ENCODE measurements at regions not wholly inside any gene's neighbourhood (a gene's known extent, or its start where the extent isn't known, plus 50 kb on each side); places are given as distances from the start of the nearest gene placed in this dataset.

DNA sequence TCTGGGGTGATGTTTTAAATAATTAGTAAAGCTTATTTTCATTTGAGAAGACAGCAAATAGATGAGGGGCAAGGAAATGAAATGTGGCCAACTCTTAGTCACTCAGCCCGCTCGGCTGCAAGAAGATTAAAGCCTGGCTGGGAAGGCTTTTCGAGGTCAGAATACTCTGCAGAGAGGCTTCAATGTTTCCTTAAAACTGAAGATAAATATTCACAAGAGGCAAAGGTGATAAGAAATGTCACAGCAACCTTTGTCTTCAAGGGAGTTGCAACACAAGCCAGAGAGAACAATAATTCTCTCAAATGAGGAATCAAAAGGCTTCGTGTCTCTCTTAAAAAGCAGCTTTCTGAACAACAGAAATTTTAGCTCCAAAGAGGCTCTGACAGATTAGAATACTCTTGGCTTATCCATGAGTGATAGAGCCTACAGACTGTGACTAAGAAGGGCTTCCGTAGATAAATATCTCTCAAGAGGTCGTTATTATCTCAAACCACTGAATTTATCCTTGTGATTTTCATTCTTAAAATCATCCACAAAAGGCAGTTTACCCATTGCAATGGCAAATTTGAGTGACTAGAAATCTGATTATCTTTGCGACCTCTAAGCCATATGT is 92.5 kb downstream of the KLF6 start:
- WGBS (ENCODE audit: insufficient coverage), result 56% methylated on average over 2 of the region's 7 CpGs
- no peaks in the 10 kb centered on the region for H3K9me3 ChIP-seq (replicated peaks; ENCODE audit: control insufficient read depth, low read depth, low read length)
- H3K4me3 ChIP-seq (ENCODE audit: low read length), result no peak overlapping the region
- no peaks in the 10 kb centered on the region for H3K36me3 ChIP-seq (ENCODE audit: control insufficient read depth, insufficient read depth, low read length)
- DNase-seq, result no peak
- H3K4me1 ChIP-seq (ENCODE audit: control insufficient read depth, insufficient read depth, low read length), result peaks cover 3% of the 10 kb centered on the region
- no peaks in the 10 kb centered on the region for H3K27me3 ChIP-seq (ENCODE audit: control insufficient read depth, insufficient read depth, low read length)
- no peak overlapping the region for H3K27ac ChIP-seq (ENCODE audit: low read length)

DNA sequence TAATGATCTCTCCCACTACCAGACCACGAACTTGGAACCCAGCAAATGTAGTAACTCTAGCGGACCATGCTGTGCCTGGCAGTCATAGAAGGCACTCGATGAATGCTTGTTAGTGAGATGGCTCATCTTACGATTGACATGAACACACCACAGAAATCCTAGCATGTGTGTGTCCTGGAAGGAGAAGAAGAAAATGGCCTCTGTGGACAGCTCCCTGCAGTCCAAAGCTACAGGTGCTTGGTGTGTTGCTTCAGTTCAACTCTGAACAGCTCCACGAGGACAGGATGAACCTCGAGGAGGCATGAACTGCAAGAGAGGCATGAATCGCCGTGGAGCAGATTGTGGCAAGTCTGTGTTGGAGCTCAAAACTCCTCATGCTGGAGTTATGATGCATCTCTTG is 93.5 kb downstream of the KLF6 start:
- Histone ChIP-seq H3K4me3 (ENCODE audit: low read length) (no peak overlapping the region), H3K27me3 (ENCODE audit: control insufficient read depth, insufficient read depth, low read length) (no peaks in the 10 kb centered on the region), H3K36me3 (ENCODE audit: control insufficient read depth, insufficient read depth, low read length) (no peaks in the 10 kb centered on the region), H3K9me3 (replicated peaks; ENCODE audit: control insufficient read depth, low read depth, low read length) (no peaks in the 10 kb centered on the region), H3K4me1 (ENCODE audit: control insufficient read depth, insufficient read depth, low read length) (peaks cover 3% of the 10 kb centered on the region), H3K27ac (ENCODE audit: low read length) (no peak overlapping the region)
- peak; percentile 36 for DNase-seq
- 69% methylated on average over 5 of the region's 8 CpGs for WGBS (ENCODE audit: insufficient coverage)

DNA sequence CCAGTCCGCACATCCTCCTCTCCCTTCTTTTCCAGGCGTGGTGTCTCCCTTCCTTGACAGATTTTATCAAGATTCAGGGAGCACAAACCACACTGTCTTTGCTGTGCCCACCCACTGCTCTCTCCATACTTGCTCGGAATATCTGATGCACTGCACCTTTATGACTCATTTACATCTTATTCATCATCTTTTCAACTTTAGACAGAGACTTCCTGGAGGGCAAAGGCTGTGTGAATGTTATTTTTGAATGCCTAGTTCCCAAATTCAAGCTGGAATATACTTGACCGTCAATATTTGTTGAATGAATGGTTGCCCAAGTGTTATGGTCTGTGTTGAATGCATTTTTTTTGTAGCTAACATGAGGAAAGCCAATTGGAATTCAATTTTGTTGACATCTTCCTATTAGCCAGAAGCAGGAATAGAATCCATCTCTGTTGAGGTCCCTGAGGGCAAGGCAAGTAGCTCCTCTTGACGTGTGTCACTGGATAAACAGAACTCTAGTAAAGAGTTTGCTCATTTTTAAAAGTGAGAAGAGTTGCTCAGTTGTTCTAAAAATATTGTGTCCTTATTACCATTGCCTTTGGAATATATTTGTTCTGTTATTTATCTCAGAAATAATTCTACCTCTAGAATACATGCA is 95.0 kb downstream of the KLF6 start:
- DNase-seq, result no peak
- Histone ChIP-seq H3K36me3 (ENCODE audit: control insufficient read depth, insufficient read depth, low read length) (no peaks in the 10 kb centered on the region), H3K4me3 (ENCODE audit: low read length) (no peak overlapping the region), H3K9me3 (replicated peaks; ENCODE audit: control insufficient read depth, low read depth, low read length) (no peaks in the 10 kb centered on the region), H3K27me3 (ENCODE audit: control insufficient read depth, insufficient read depth, low read length) (no peaks in the 10 kb centered on the region), H3K4me1 (ENCODE audit: control insufficient read depth, insufficient read depth, low read length) (peaks cover 3% of the 10 kb centered on the region), H3K27ac (ENCODE audit: low read length) (no peak overlapping the region)
- 92% methylated on average over 3 of the region's 5 CpGs for WGBS (ENCODE audit: insufficient coverage)

DNA sequence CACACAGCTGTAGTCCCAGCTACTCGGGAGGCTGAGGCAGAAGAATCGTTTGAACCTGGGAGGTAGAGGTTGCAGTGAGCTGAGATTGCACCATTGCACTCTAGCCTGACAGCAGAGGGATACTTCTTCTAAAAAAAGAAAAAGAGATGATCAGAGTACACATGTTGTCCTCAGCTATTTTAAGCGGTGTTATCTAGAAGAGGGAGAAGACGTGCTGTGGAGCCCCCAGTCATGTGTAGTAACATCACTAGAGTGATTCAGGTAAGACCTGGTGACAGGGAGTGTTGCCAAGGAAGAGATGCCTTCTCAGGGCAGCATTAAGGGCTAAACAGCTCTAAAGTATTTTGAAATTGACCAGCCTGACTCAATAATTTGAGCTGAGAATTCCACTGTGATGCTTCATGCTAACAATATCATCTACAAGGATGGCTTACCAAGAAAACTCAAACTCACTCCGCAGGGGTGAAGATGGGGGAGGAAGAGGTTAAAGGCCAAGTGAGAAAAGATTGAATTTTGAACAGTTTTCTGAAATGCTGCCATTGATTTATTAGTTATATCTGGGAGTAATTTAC is 97.4 kb downstream of the KLF6 start:
- Histone ChIP-seq H3K27me3 (ENCODE audit: control insufficient read depth, insufficient read depth, low read length) (no peaks in the 10 kb centered on the region), H3K4me3 (ENCODE audit: low read length) (no peak overlapping the region), H3K9me3 (replicated peaks; ENCODE audit: control insufficient read depth, low read depth, low read length) (no peaks in the 10 kb centered on the region), H3K4me1 (ENCODE audit: control insufficient read depth, insufficient read depth, low read length) (peaks cover 3% of the 10 kb centered on the region), H3K36me3 (ENCODE audit: control insufficient read depth, insufficient read depth, low read length) (no peaks in the 10 kb centered on the region), H3K27ac (ENCODE audit: low read length) (no peak overlapping the region)
- no peak for DNase-seq
- 89% methylated on average over 3 of the region's 5 CpGs for WGBS (ENCODE audit: insufficient coverage)

DNA sequence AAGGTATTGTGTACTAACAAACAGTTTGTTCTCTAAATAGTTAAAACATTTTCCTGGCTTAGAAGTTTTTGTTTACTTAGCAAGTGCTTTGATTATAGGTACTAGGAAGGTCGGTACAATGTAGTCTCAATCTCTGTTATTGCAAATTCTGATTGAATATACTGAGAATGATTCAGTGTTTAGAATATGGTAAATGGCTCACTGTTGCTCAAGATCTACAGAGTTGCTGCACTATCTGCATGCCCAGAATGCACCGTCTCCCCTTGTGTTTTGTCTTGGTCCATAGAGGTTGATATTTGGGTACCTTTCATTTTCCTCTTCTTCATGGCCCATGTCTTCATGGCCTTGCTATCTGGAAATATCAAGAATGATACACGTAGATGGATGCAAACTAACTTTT is 99.6 kb downstream of the KLF6 start:
- WGBS (ENCODE audit: insufficient coverage), result 29% methylated on average over 1 of the region's 3 CpGs
- DNase-seq, result no peak
- H3K4me1 ChIP-seq (ENCODE audit: control insufficient read depth, insufficient read depth, low read length), result no peaks in the 10 kb centered on the region
- no peak overlapping the region for H3K27ac ChIP-seq (ENCODE audit: low read length)
- H3K4me3 ChIP-seq (ENCODE audit: low read length), result no peak overlapping the region
- H3K9me3 ChIP-seq (replicated peaks; ENCODE audit: control insufficient read depth, low read depth, low read length), result no peaks in the 10 kb centered on the region
- no peaks in the 10 kb centered on the region for H3K27me3 ChIP-seq (ENCODE audit: control insufficient read depth, insufficient read depth, low read length)
- no peaks in the 10 kb centered on the region for H3K36me3 ChIP-seq (ENCODE audit: control insufficient read depth, insufficient read depth, low read length)

DNA sequence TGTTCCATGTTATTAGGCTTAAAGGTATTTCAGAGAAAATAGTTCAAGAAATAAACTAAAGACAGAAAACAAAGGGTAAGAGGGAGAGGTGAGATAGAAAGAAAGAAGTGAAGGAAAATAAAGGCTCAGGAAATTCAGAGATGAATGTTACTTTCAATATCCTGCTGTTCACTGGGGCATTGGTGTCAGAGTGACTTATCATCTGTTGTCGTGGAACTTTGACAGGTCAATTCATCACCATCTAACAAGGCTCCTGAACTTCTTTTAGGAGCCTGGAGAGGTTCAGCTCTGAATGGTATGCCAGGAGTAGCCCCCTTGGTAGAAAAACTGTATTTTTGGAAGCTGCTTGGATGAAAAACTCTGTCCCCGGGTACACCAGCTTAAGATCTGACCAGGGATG is 100.1 kb downstream of the KLF6 start:
- DNase-seq, result no peak
- Histone ChIP-seq H3K9me3 (replicated peaks; ENCODE audit: control insufficient read depth, low read depth, low read length) (no peaks in the 10 kb centered on the region), H3K4me3 (ENCODE audit: low read length) (no peak overlapping the region), H3K36me3 (ENCODE audit: control insufficient read depth, insufficient read depth, low read length) (no peaks in the 10 kb centered on the region), H3K27me3 (ENCODE audit: control insufficient read depth, insufficient read depth, low read length) (no peaks in the 10 kb centered on the region), H3K4me1 (ENCODE audit: control insufficient read depth, insufficient read depth, low read length) (no peaks in the 10 kb centered on the region), H3K27ac (ENCODE audit: low read length) (no peak overlapping the region)
- no CpG with 5 or more reads among the region's 2 CpGs for WGBS (ENCODE audit: insufficient coverage)

DNA sequence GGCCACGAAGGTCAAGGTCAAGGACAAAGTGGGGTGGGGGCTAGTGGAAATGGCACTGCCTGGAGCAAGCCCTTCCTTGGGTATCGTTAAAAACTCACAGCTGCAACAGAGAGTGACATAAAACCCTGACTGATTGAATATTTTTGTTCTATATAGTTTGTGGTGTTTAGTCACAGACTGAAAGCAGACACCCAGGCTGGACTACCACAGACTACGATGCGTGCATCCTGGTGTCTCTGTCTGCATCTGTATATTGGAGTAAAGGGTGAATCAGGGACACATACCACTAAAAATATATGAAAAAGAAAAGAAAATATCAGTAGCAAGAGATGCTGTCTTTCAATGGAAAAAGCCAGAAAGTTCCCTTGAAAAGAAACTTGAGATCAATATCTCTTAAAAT is 101.4 kb downstream of the KLF6 start:
- 86% methylated on average over 2 of the region's 4 CpGs for WGBS (ENCODE audit: insufficient coverage)
- H3K27me3 ChIP-seq (ENCODE audit: control insufficient read depth, insufficient read depth, low read length), result no peaks in the 10 kb centered on the region
- DNase-seq, result no peak

DNA sequence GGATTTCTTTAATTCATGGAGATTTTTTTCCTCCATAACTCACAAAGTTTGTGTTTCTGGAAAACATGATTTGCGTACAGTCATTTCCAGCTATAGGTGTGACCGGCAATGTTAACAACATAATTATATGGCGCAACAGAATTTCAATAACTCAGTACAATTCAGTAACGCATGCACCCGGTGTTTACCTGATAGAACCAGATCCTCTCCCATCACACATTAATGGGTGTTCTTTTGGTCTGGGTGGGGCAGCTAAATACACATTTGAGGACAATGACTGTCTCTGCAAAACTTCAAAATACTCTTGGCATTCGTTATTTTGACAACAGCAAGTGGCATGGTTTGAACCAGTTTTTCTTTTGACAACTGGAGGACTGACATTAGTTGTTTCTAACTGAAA is 102.3 kb downstream of the KLF6 start:
- no peak for DNase-seq
- no peaks in the 10 kb centered on the region for H3K27me3 ChIP-seq (ENCODE audit: control insufficient read depth, insufficient read depth, low read length)
- H3K36me3 ChIP-seq (ENCODE audit: control insufficient read depth, insufficient read depth, low read length), result no peaks in the 10 kb centered on the region
- no peak overlapping the region for H3K4me3 ChIP-seq (ENCODE audit: low read length)
- no peaks in the 10 kb centered on the region for H3K9me3 ChIP-seq (replicated peaks; ENCODE audit: control insufficient read depth, low read depth, low read length)
- no peaks in the 10 kb centered on the region for H3K4me1 ChIP-seq (ENCODE audit: control insufficient read depth, insufficient read depth, low read length)
- WGBS (ENCODE audit: insufficient coverage), result no CpG with 5 or more reads among the region's 6 CpGs
- no peak overlapping the region for H3K27ac ChIP-seq (ENCODE audit: low read length)

More for the DNA sequence above, 101.4 kb downstream of the KLF6 start:
- Histone ChIP-seq H3K4me3 (ENCODE audit: low read length) (no peak overlapping the region), H3K9me3 (replicated peaks; ENCODE audit: control insufficient read depth, low read depth, low read length) (no peaks in the 10 kb centered on the region), H3K4me1 (ENCODE audit: control insufficient read depth, insufficient read depth, low read length) (no peaks in the 10 kb centered on the region), H3K36me3 (ENCODE audit: control insufficient read depth, insufficient read depth, low read length) (no peaks in the 10 kb centered on the region), H3K27ac (ENCODE audit: low read length) (no peak overlapping the region)

DNA sequence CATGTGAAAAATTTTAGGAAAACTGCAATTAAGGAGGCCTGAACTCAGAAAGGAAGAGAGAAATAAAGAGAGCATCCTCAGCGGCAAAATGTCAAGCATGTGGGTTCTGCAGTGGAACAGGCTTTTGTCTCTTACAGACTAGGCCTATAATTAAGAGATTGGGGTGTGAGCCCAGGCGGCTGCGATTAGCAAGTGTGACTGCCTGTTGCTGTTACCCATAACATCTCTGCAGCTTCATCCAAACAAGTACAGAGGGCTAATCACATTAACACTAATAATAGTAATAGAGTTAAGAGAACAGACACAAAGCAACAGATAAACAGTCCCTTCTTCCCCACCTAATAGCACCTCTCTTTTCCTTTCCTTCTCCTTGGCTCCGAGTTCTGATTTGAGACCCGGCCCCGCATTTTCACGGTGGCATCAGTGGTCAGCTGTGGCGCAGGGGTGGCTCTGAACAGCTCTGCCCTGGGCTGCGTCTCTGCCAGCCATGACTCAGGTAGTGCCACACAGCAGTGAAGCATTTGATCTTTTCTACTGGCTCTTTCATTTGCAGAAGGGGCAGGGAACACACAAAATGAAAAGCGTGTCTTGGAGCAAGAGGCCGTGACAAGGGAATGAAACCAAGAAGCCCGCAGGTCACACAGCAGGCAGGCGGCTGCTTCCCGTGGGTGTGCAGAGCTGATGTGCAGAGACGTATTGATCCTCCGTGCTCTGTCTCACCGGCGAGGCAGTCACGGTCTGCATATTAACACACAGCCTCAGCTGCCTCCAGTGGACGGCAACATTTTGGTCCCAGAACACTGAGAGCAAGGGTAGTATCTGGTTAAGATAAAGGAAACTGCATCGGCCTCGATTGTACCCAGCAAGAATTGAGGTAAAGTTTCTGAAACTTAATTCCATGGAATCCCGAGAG is 103.1 kb downstream of the KLF6 start:
- Histone ChIP-seq H3K36me3 (ENCODE audit: control insufficient read depth, insufficient read depth, low read length) (no peaks in the 10 kb centered on the region), H3K4me3 (ENCODE audit: low read length) (no peak overlapping the region), H3K27ac (ENCODE audit: low read length) (no peak overlapping the region), H3K27me3 (ENCODE audit: control insufficient read depth, insufficient read depth, low read length) (no peaks in the 10 kb centered on the region), H3K4me1 (ENCODE audit: control insufficient read depth, insufficient read depth, low read length) (no peaks in the 10 kb centered on the region), H3K9me3 (replicated peaks; ENCODE audit: control insufficient read depth, low read depth, low read length) (no peaks in the 10 kb centered on the region)
- WGBS (ENCODE audit: insufficient coverage), result 59% methylated on average over 18 of the region's 23 CpGs
- peak; percentile 12 for DNase-seq
